ENCODE measurements at regions not wholly inside any gene's neighbourhood (a gene's known extent, or its start where the extent isn't known, plus 50 kb on each side); places are given as distances from the start of the nearest gene placed in this dataset.

- H3K4me3 ChIP-seq (ENCODE audit: low read depth, low read length), result no peak overlapping the region
- TF ChIP-seq CTCF (IDR thresholded peaks at IDR 0.05; ENCODE audit: borderline replicate concordance, insufficient read depth, low read depth, low read length), result no peak
These were observed 386.7 kb upstream of the CDH7 start for GRCh38 chr18:65363911-65364632.

- no peak overlapping the region for H3K4me3 ChIP-seq (ENCODE audit: low read depth, low read length)
- no peak for TF ChIP-seq CTCF (IDR thresholded peaks at IDR 0.05; ENCODE audit: borderline replicate concordance, insufficient read depth, low read depth, low read length)
These were observed 387.8 kb upstream of the CDH7 start for GRCh38 chr18:65363011-65363410.

GRCh38 chr18:65359479-65359878 lies 391.3 kb upstream of the CDH7 start:
- no peak for TF ChIP-seq CTCF (IDR thresholded peaks at IDR 0.05; ENCODE audit: borderline replicate concordance, insufficient read depth, low read depth, low read length)
- H3K4me3 ChIP-seq (ENCODE audit: low read depth, low read length), result no peak overlapping the region

DNA sequence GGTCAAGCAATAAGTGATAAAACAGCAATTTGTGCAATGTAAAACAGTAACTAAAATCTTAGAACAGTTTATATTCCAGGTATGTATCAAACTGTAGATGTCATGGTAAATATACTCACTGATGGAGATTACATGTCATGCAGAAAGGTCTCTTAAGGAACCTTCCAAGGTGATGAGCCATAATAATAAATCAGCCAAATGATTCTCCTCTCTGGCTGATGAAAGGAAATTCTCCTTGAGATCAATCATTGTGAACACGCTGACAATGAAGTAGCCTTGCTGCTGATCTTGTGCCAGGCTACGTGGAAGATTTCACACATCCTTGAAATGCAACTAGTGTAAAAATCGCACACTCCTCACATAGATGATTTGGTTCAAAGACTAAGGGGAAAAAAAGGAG lies 392.5 kb upstream of the CDH7 start:
- TF ChIP-seq CTCF (IDR thresholded peaks at IDR 0.05; ENCODE audit: borderline replicate concordance, insufficient read depth, low read depth, low read length), result no peak
- no peak overlapping the region for H3K4me3 ChIP-seq (ENCODE audit: low read depth, low read length)

DNA sequence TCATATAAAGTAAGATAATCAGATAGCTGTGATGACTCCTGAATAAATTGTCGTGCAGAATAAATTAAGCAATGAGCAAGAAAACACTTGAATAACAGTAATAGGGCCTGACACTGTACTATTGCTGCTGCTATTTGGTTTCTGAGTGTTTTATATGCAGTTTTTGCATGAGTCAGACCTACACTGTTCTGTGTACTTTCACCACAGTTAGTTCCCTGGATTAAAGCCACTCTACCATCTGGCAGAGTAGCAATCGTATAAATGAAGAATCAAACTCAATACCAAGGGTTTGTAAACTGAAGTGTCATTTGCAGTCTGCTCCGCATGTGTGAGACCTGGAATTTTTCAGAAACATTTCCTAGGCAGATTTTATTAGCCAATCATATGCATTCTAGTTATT lies 398.6 kb upstream of the CDH7 start:
- no peak for TF ChIP-seq CTCF (IDR thresholded peaks at IDR 0.05; ENCODE audit: borderline replicate concordance, insufficient read depth, low read depth, low read length)
- no peak overlapping the region for H3K4me3 ChIP-seq (ENCODE audit: low read depth, low read length)

DNA sequence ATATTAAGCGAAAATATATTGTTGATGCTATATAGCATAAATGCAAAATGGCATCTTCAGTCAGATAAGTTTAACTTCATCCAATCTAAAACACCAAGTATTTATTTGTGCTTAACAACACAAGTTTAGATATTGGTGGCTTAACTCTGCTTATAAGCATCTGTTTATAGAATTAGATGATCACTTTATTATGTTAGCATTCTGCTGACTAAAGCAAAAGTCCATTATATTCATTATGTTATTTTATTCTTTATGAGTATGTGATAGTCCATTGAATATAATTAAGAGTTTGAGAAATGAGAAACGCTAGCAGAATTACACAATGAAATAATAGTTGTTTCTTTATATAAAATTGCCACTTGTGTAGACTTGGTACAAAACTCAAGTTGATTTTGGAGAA lies 401.2 kb upstream of the CDH7 start:
- no peak for TF ChIP-seq CTCF (IDR thresholded peaks at IDR 0.05; ENCODE audit: borderline replicate concordance, insufficient read depth, low read depth, low read length)
- no peak overlapping the region for H3K4me3 ChIP-seq (ENCODE audit: low read depth, low read length)

GRCh38 chr18:65347446-65347845 lies 403.4 kb upstream of the CDH7 start:
- TF ChIP-seq CTCF (IDR thresholded peaks at IDR 0.05; ENCODE audit: borderline replicate concordance, insufficient read depth, low read depth, low read length), result no peak
- H3K4me3 ChIP-seq (ENCODE audit: low read depth, low read length), result no peak overlapping the region

Measured in GM12875 (cell line).